Stimulated activated CD8-positive, alpha-beta memory T cell treated with anti-CD3 and anti-CD28 coated beads, Interleukin-15, amount 100 ng/mL, for 48 hours (primary cell): ENCODE measurements at regions not wholly inside any gene's neighbourhood (a gene's known extent, or its start where the extent isn't known, plus 50 kb on each side); places are given as distances from the start of the nearest gene placed in this dataset.

ENCODE experiments used
- DNase-seq, 2 donors: peaks; one replicate each; pipeline ENCODE4 v3.0.0-alpha.2; 2020; ENCODE audit warnings: low read depth in 2 of 2

DNA sequence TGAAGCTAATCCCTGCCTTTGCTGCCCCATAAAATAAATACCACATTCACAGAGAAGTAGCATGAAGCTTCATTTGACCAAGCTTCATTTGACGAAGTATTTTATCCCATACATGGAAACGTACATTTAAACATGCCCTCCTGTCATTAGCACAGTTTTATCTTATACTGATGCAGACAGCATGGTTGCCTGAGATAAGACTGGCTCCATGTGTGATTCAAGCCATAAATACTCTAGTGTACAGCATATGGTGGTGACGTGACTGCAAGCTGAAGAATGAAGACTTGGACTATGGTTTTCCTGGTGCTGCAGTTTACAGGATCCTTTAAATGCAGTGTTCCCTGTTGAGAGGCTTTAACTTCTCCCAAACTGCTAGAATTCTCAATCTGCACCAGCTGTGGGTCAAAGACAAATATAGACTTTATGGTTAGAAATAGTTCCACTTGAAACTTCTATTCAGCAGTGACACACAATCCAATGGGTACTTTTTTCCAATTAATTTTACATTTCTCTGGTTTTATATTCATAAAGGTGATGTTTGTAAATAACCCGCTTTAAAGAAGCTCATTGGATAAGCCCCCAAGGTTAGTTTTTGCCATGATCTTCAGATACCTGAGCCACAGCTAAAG lies 64.9 kb downstream of the CYB561 start:
- DNase-seq: no peak

DNA sequence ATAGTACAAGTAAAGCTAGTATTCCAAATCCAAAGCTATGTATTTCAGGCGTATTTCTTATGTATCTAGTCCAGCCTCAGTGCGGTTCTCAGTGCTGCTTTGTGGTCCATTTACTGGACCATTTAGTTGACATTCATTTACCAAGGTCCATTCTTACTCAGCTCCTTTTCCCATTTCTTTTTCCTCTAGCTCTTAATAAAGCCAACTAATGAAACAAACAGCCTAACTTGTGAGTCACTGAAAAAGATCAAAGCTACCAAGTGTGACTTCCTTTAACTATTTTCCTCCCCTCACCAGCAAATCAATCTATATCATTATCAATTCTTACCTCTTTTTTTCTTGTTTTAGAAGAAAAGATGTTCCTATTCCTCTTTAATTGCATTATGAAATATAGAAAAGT lies 64.0 kb downstream of the CYB561 start:
- DNase-seq: no peak
